RWPE2 (cell line): ENCODE measurements at regions not wholly inside any gene's neighbourhood (a gene's known extent, or its start where the extent isn't known, plus 50 kb on each side); places are given as distances from the start of the nearest gene placed in this dataset.

ENCODE experiments used
- ATAC-seq: fragments of 200-7000 bp; cut with Tn5 transposase; 3 replicates; pipeline ENCODE4 v1.9.1; 2021; ENCODE audit warnings: low read depth
- DNase-seq: peaks from one replicate; pipeline ENCODE4 v3.0.0-alpha.2; 2020; ENCODE audit warnings: low spot score
- H3K27ac ChIP-seq: fragments of 450-650 bp; 2 replicates; pipeline ENCODE4 v1.5.1; 2017; ENCODE audit warnings: mild to moderate bottlenecking; ENCODE audit not compliant: poor library complexity, severe bottlenecking
- H3K27me3 ChIP-seq: fragments of 250-450 bp; sonication (Bioruptor Pico); 2 replicates; pipeline ENCODE4 v1.5.1; 2021; ENCODE audit warnings: mild to moderate bottlenecking, moderate library complexity; ENCODE audit not compliant: insufficient read depth, poor library complexity, severe bottlenecking
- H3K36me3 ChIP-seq: fragments of 250-450 bp; sonication (Bioruptor Pico); 2 replicates; pipeline ENCODE4 v1.5.1; 2020; ENCODE audit warnings: low read depth, mild to moderate bottlenecking, moderate library complexity
- H3K4me1 ChIP-seq: fragments of 250-450 bp; sonication (Bioruptor Pico); 2 replicates; pipeline ENCODE4 v1.5.1; 2021; ENCODE audit warnings: mild to moderate bottlenecking, moderate library complexity; ENCODE audit not compliant: insufficient read depth, poor library complexity, severe bottlenecking
- H3K4me3 ChIP-seq: fragments of 250-450 bp; sonication (Bioruptor Pico); 2 replicates; pipeline ENCODE4 v1.5.1; 2021; ENCODE audit warnings: mild to moderate bottlenecking, moderate library complexity; ENCODE audit not compliant: severe bottlenecking
- H3K9me3 ChIP-seq: fragments of 250-450 bp; sonication (Bioruptor Pico); 2 replicates; pipeline ENCODE4 v1.5.1; 2021; ENCODE audit warnings: mild to moderate bottlenecking, moderate library complexity; ENCODE audit not compliant: severe bottlenecking
- CTCF ChIP-seq: fragments of 450-650 bp; IDR thresholded peaks from one replicate; pipeline ENCODE4 v1.5.1; 2017; ENCODE audit warnings: mild to moderate bottlenecking, moderate library complexity; ENCODE audit not compliant: poor library complexity, severe bottlenecking

DNA sequence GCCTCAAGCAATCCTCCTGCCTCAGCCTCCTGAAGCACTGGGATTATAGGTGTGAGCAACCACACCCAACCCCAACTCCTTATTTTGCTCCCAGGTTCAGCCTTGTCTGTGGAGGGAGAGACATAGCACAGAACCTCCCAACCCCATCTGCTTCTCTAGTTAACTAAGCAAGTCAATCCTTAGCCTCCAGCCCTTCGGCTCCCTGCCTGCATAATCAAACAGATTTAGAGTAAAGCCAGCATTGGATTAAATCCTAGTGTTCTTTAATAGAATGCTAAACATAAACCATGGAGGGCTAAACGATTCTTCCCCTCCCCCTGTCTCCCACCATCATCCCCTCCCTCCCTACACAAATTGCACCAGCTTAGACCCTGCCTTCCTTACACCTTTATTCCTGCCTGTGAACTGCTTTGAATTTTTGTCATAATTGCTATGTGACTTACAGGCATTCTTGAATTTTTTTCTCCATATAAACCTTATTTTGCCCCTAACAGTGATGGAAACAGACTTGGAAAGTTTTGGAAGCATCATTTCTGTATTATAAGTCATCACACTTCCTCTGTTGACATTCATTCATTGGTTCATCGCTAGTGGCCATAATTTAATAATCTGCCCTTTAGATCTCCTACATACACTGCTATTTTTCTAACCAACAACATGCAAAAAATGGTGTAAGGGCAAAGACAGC, 72.6 kb upstream of the TOMM7 start:
- Histone ChIP-seq H3K27me3 (no peaks in the 10 kb centered on the region), H3K4me3 (no peak overlapping the region), H3K4me1 (no peaks in the 10 kb centered on the region), H3K36me3 (no peaks in the 10 kb centered on the region), H3K9me3 (no peaks in the 10 kb centered on the region), H3K27ac (no peak overlapping the region)
- DNase-seq (no peak), ATAC-seq (no peak)
- TF ChIP-seq CTCF = no peak

DNA sequence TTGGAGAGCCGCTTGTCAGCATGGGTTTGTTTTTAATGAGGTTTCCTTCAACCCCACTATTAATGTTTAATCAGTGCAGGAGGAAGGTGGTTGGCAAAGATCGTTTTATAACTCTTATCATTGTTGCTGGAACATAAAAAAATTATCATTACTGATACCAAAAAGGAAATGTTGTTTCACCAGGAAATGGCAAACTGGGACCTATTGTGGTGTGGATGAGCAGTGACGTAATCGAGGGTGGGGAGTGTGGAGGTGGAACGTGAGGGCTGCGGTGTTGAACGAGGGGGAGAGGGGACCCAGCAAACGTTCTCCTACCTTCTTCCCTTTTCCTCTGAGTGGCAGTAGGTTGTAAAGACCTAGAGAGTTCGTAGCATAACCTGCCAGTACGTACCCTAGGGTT, 71.9 kb upstream of the TOMM7 start:
- Histone ChIP-seq H3K4me3 (no peak overlapping the region), H3K27ac (no peak overlapping the region), H3K9me3 (no peaks in the 10 kb centered on the region), H3K4me1 (no peaks in the 10 kb centered on the region), H3K27me3 (no peaks in the 10 kb centered on the region), H3K36me3 (no peaks in the 10 kb centered on the region)
- TF ChIP-seq CTCF = no peak
- ATAC-seq = no peak
- no peak for DNase-seq

- Histone ChIP-seq H3K27ac (no peak overlapping the region), H3K9me3 (no peaks in the 10 kb centered on the region), H3K4me1 (peaks cover 1% of the 10 kb centered on the region), H3K4me3 (no peak overlapping the region), H3K36me3 (no peaks in the 10 kb centered on the region), H3K27me3 (no peaks in the 10 kb centered on the region)
- no peak for TF ChIP-seq CTCF
- ATAC-seq (no peak), DNase-seq (no peak)
Measured at GRCh38 chr7:22890773-22891172, 68.1 kb upstream of the TOMM7 start.

DNA sequence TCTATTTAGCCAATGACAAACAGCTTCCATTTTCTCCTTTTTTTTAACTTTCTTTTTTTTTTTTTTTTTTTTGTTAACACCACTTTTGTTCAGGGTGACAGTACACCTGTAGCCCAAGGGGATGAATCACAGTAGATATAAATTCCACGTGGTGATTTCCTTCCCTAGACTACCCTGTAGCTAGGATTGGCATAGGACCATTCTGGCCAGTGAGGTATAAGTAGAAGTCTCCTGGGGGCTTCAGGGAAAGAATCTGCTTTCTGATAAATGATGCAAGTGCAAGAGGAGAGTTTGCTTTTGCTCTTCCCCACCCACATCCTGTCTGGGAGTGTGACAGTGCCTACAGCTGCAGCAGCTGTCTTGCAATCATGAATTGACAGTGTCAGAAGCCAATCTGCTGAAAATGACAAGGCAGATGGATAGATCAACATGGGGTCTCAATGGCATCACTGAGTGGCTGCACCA, 63.2 kb upstream of the TOMM7 start:
- DNase-seq (no peak), ATAC-seq (peak; percentile 38; the same call in 1 of the 3 replicates)
- Histone ChIP-seq H3K4me3 (no peak overlapping the region), H3K27me3 (no peaks in the 10 kb centered on the region), H3K9me3 (no peaks in the 10 kb centered on the region), H3K27ac (no peak overlapping the region), H3K36me3 (no peaks in the 10 kb centered on the region), H3K4me1 (peaks cover 7% of the 10 kb centered on the region)
- TF ChIP-seq CTCF = no peak
